ENCODE measurements at regions not wholly inside any gene's neighbourhood (a gene's known extent, or its start where the extent isn't known, plus 50 kb on each side); places are given as distances from the start of the nearest gene placed in this dataset.

DNA sequence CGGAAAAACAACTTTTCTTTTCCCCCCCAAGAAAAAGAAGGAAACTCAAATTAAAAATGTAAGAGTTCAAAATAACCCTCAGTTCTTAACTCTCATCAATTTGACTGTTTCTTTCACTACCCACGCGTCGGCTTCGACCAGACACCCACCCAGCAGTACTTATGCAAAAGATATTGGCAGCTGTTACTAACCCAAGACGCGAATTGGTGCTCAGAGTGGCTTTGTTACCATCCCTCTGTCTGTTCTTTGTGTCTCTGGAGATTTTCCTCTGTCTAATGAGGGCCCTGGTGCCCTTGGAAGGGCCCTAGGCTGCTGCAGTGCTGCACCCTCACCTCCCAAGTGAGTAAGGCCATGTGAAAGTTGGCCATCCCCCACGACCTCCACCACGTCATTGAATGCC lies 180.5 kb upstream of the NECTIN1 start:
- no peak for ATAC-seq
- H3K27me3 Mint-ChIP-seq, result peaks cover 4 to 36% (median 18%) of the 10 kb centered on the region in 5 donors

DNA sequence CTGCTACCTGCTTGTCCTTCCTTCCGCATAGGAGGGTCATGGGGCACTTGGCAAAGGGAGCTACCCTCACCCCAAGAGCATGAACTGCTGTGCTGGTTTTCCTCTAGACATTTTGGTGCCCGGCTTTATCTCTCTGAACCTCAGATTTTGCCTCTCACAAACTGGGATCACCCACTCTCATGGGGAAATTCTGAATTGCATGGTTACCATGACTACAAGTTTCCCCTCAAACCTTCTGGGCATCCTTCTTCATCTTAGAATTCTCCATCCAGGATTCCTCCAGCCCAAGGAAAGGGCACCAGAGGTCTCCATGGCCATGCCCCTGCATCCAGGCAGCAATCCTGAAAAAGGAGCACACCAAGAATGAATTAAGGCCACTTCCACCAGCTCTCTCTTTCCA lies 180.1 kb upstream of the NECTIN1 start:
- Mint-ChIP-seq H3K9me3 (peaks cover 0 to 7% (median 0%) of the 10 kb centered on the region in 9 donors), H3K27me3 (peaks cover 4 to 36% (median 18%) of the 10 kb centered on the region in 5 donors)
- no peak for DNase-seq

More for the DNA sequence above, 180.5 kb upstream of the NECTIN1 start:
- no peak for DNase-seq
- no peaks in the 10 kb centered on the region for H3K4me1 Mint-ChIP-seq
- POLR2A ChIA-PET, result no interaction called here
- no peak overlapping the region for H3K27ac Mint-ChIP-seq
- H3K36me3 Mint-ChIP-seq, result no peaks in the 10 kb centered on the region
- H3K9me3 Mint-ChIP-seq, result peaks cover 0 to 12% (median 0%) of the 10 kb centered on the region in 9 donors
- H3K4me3 Mint-ChIP-seq, result no peak overlapping the region

DNA sequence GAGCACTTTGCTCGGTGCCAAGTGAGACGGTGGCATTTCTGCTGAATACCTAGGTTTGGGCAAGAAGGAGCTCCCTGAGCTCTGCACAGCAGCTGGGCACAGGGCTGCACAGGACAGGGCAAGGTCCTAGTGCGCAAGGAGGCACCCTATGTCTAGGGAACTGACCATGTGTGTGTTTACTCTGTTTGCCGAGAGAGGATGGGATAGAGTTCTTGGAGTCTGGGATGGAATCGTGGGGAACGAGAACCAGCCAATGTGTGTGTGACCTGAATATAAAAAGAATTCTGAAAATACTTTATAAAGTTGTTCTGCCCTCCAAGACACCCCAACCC lies 179.5 kb upstream of the NECTIN1 start:
- Mint-ChIP-seq H3K4me3 (no peak overlapping the region), H3K27ac (no peak overlapping the region), H3K27me3 (peaks cover 4 to 36% (median 18%) of the 10 kb centered on the region in 5 donors), H3K36me3 (no peaks in the 10 kb centered on the region), H3K4me1 (no peaks in the 10 kb centered on the region), H3K9me3 (peaks cover 0 to 3% (median 0%) of the 10 kb centered on the region in 9 donors)
- POLR2A ChIA-PET, result no interaction called here
- ATAC-seq, result no peak
- DNase-seq, result no peak

More for the DNA sequence above, 180.1 kb upstream of the NECTIN1 start:
- Mint-ChIP-seq H3K27ac (no peak overlapping the region), H3K4me1 (no peaks in the 10 kb centered on the region), H3K36me3 (no peaks in the 10 kb centered on the region), H3K4me3 (no peak overlapping the region)
- POLR2A ChIA-PET, result no interaction called here
- ATAC-seq, result no peak

DNA sequence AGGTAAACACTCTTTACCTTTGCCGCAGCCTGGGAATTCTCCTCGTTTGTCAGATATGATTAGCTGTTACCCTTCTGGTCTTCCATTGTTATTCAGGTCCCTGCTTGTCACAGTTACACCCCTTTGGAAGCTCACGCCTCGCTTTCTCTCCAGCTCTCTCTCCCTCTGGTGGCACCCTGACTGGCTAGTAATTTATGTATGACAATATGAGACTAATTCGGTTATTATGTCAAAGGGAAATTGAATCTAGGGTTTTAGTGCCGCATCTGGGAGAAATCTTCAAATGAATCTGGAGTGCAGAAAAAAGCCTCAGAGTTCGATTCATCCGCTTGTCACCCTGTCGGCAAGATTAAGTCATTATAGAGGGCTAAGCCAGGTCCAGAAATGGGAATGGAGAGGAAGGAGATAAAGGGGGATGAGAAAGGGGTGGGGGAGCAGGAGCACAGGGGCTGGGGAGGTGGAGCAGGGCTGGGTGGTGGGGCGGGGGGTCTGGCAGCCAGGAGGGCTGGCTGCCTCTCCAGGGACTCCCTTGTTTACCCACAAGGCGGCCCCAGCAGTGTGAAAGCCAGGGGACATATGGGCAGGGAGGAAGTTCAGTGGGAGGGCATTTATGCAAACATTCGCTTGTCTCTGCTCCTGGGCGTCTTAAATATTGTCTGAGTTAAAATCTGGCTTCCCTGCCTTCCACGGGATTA lies 179.0 kb upstream of the NECTIN1 start:
- Mint-ChIP-seq H3K27me3 (peaks cover 4 to 36% (median 18%) of the 10 kb centered on the region in 5 donors), H3K4me3 (no peak overlapping the region), H3K4me1 (no peaks in the 10 kb centered on the region), H3K27ac (no peak overlapping the region), H3K9me3 (peaks cover 0 to 2% (median 0%) of the 10 kb centered on the region in 9 donors), H3K36me3 (no peaks in the 10 kb centered on the region)
- POLR2A ChIA-PET, result no interaction called here
- no peak for ATAC-seq
- no peak for DNase-seq

GRCh38 chr11:119907122-119907851 lies 178.3 kb upstream of the NECTIN1 start:
- no peak overlapping the region for H3K27ac Mint-ChIP-seq
- no peaks in the 10 kb centered on the region for H3K36me3 Mint-ChIP-seq
- no peaks in the 10 kb centered on the region for H3K9me3 Mint-ChIP-seq
- peaks cover 4 to 36% (median 18%) of the 10 kb centered on the region in 5 donors for H3K27me3 Mint-ChIP-seq
- H3K4me1 Mint-ChIP-seq, result no peaks in the 10 kb centered on the region
- H3K4me3 Mint-ChIP-seq, result no peak overlapping the region
- ATAC-seq, result no peak
- POLR2A ChIA-PET, result no interaction called here
- no peak for DNase-seq

DNA sequence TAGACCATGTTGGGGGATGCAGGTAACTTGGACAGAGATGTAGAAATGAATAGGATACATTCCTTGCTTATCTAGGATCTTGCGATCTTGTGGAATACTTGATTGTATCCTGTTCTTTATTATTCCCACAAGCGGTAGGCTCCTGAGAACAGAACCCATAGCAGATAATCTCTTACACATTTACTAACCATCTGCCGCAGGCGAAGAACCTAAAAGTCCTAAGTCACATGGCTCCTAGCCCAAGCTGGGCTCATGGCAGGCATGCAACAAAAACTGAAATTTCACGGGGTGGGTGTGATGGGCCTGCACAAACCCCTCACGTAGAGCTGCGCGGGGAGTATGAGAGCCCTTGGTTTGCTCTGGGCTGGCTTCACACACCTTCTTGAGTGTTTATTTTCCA lies 177.4 kb upstream of the NECTIN1 start:
- POLR2A ChIA-PET, result no interaction called here
- Mint-ChIP-seq H3K4me3 (no peak overlapping the region), H3K27me3 (peaks cover 4 to 42% (median 16%) of the 10 kb centered on the region in 5 donors), H3K36me3 (no peaks in the 10 kb centered on the region), H3K4me1 (peaks cover 0 to 2% (median 0%) of the 10 kb centered on the region in 4 donors), H3K27ac (no peak overlapping the region), H3K9me3 (no peaks in the 10 kb centered on the region)
- no peak for ATAC-seq
- DNase-seq, result no peak

- H3K27me3 Mint-ChIP-seq, result peaks cover 4 to 43% (median 15%) of the 10 kb centered on the region in 5 donors
- no peaks in the 10 kb centered on the region for H3K9me3 Mint-ChIP-seq
- ATAC-seq, result no peak
- H3K4me3 Mint-ChIP-seq, result no peak overlapping the region
- no peaks in the 10 kb centered on the region for H3K36me3 Mint-ChIP-seq
- POLR2A ChIA-PET, result no interaction called here
- peaks cover 0 to 2% (median 0%) of the 10 kb centered on the region in 4 donors for H3K4me1 Mint-ChIP-seq
- H3K27ac Mint-ChIP-seq, result no peak overlapping the region
- no peak for DNase-seq
Observed at GRCh38 chr11:119905162-119905561, 176.2 kb upstream of the NECTIN1 start.

DNA sequence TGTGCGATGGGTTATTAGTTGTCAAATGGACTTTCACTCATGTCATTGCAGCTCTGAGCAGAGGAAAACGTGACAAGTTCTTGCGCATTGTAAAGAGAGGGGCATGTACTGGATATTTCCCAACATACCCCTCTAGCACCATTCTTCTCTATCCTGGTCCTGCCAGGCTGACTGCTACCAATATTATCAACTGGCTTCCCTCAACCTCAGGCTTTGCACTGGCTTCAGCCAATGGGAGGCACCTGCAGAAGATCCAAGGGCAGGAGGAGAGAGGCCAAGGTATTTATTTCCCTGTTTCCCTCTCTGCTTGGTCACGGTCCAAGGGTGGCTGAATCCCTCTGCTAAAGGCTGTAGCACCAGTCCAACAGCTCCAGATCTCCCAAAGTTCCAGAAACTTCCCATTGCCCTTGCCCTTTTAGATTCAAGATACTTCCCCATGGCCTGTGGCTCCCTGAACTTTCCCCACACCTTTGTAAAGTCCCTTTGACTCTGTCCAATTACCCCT lies 175.6 kb upstream of the NECTIN1 start:
- POLR2A ChIA-PET, result no interaction called here
- Mint-ChIP-seq H3K36me3 (no peaks in the 10 kb centered on the region), H3K27ac (no peak overlapping the region), H3K27me3 (peaks cover 4 to 39% (median 14%) of the 10 kb centered on the region in 5 donors), H3K4me3 (no peak overlapping the region), H3K9me3 (no peaks in the 10 kb centered on the region), H3K4me1 (peaks cover 0 to 2% (median 0%) of the 10 kb centered on the region in 4 donors)
- DNase-seq (no peak), ATAC-seq (no peak)

DNA sequence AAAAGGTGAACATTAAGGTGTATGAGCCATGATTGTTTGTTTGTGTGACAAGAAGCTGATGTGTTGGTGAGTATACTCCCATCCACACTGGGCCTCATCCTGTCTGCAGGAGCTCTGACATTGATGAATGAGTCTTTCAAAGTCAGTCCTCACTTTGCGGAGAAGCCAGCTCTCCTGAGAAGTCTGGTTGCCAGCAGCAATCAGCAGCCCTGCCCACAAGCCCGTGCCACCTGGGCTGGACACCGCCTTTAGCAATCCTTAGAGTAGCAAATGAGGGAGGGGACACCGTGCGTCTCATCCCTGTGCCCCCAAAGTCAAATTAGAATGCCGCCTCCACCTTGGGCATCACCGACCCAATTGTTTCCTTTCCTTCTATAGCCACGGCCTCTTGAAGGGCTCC lies 174.8 kb upstream of the NECTIN1 start:
- Mint-ChIP-seq H3K9me3 (no peaks in the 10 kb centered on the region), H3K27ac (no peak overlapping the region), H3K4me3 (no peak overlapping the region), H3K36me3 (no peaks in the 10 kb centered on the region), H3K27me3 (peaks cover 2 to 32% (median 14%) of the 10 kb centered on the region in 5 donors), H3K4me1 (peaks cover 0 to 2% (median 0%) of the 10 kb centered on the region in 4 donors)
- ATAC-seq, result no peak
- POLR2A ChIA-PET, result no interaction called here
- no peak for DNase-seq

DNA sequence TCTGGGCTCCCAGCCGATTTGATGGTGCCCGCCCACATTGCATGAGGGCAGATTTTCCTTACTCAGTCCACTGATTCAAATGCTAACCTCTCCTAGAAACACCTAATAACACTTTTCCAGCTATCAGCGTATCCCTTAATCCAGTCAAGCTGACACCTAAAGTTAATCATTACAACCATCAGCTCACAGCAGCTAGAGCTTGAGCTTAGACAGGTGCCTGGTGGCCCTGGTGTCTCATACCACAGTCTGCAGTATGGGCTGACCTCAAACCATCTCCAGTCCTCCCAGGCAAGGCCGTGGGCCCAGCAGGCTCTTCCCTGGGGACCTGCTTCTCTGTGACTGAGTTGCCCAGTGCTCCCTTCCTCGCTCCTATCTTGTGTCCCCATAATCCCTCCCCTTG lies 174.4 kb upstream of the NECTIN1 start:
- no peaks in the 10 kb centered on the region for H3K36me3 Mint-ChIP-seq
- H3K27me3 Mint-ChIP-seq, result peaks cover 2 to 31% (median 13%) of the 10 kb centered on the region in 5 donors
- peaks cover 0 to 2% (median 0%) of the 10 kb centered on the region in 4 donors for H3K4me1 Mint-ChIP-seq
- DNase-seq (no peak), ATAC-seq (no peak)
- POLR2A ChIA-PET, result no interaction called here
- H3K27ac Mint-ChIP-seq, result no peak overlapping the region
- no peak overlapping the region for H3K4me3 Mint-ChIP-seq
- no peaks in the 10 kb centered on the region for H3K9me3 Mint-ChIP-seq

- POLR2A ChIA-PET, result no interaction called here
- no peak for ATAC-seq
- Mint-ChIP-seq H3K4me1 (peaks cover 0 to 2% (median 0%) of the 10 kb centered on the region in 4 donors), H3K36me3 (no peaks in the 10 kb centered on the region), H3K27ac (no peak overlapping the region), H3K4me3 (no peak overlapping the region), H3K27me3 (peaks cover 2 to 25% (median 9%) of the 10 kb centered on the region in 5 donors), H3K9me3 (no peaks in the 10 kb centered on the region)
- DNase-seq, result no peak
Observed at GRCh38 chr11:119902656-119903231, 173.7 kb upstream of the NECTIN1 start.

- Mint-ChIP-seq H3K36me3 (no peaks in the 10 kb centered on the region), H3K9me3 (no peaks in the 10 kb centered on the region), H3K4me1 (peaks cover 0 to 2% (median 0%) of the 10 kb centered on the region in 4 donors), H3K27ac (no peak overlapping the region), H3K4me3 (no peak overlapping the region), H3K27me3 (peaks cover 2 to 23% (median 3%) of the 10 kb centered on the region in 5 donors)
- POLR2A ChIA-PET, result no interaction called here
- DNase-seq, result no peak
- no peak for ATAC-seq
Observed at GRCh38 chr11:119901657-119902577, 172.9 kb upstream of the NECTIN1 start.

Data from naive thymus-derived CD8-positive, alpha-beta T cell (primary cell).